ENCODE measurements at regions not wholly inside any gene's neighbourhood (a gene's known extent, or its start where the extent isn't known, plus 50 kb on each side); places are given as distances from the start of the nearest gene placed in this dataset.

DNA sequence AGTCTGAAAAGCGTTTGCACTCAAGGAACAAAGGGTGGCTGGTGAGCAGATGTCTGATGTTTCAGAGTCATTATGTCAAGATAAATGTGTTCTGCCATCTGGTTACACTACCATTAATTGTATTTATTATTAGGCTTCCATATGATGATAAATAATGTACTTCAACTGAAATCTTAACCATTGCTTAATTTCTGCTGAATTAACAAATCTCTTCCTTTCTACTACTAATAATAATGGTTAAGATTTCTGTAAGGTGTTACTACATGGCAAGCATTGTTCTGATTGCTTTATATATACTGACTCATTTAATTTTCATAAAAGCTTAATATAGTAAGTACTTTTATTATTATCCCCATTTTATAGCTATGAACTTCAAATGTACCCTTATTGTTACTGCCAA is 68.4 kb upstream of the GALNT15 start:
- Histone ChIP-seq H4K20me1 (ENCODE audit: insufficient read depth) (no peaks in the 10 kb centered on the region), H3K9me3 (ENCODE audit: low read length) (no peaks in the 10 kb centered on the region), H3K36me3 (ENCODE audit: insufficient read depth, low read length) (no peaks in the 10 kb centered on the region), H3K79me2 (replicated peaks; ENCODE audit: insufficient read depth, low read length) (no peaks in the 10 kb centered on the region), H3K4me2 (ENCODE audit: low read length) (no peak overlapping the region), H3K27ac (ENCODE audit: low read length) (no peak overlapping the region), H3K9me2 (ENCODE audit: insufficient read depth, low read length) (no peaks in the 10 kb centered on the region), H3F3A (ENCODE audit: insufficient read depth, low read length, poor library complexity, severe bottlenecking) (no peaks in the 10 kb centered on the region), H3K4me3 (ENCODE audit: low read length) (no peak overlapping the region), H2AFZ (ENCODE audit: low read depth, low read length) (no peak overlapping the region), H3K27me3 (ENCODE audit: insufficient read depth, low read depth, low read length) (no peaks in the 10 kb centered on the region), H3K9ac (ENCODE audit: low read length) (no peak overlapping the region)
- TF ChIP-seq, protein P1, sequence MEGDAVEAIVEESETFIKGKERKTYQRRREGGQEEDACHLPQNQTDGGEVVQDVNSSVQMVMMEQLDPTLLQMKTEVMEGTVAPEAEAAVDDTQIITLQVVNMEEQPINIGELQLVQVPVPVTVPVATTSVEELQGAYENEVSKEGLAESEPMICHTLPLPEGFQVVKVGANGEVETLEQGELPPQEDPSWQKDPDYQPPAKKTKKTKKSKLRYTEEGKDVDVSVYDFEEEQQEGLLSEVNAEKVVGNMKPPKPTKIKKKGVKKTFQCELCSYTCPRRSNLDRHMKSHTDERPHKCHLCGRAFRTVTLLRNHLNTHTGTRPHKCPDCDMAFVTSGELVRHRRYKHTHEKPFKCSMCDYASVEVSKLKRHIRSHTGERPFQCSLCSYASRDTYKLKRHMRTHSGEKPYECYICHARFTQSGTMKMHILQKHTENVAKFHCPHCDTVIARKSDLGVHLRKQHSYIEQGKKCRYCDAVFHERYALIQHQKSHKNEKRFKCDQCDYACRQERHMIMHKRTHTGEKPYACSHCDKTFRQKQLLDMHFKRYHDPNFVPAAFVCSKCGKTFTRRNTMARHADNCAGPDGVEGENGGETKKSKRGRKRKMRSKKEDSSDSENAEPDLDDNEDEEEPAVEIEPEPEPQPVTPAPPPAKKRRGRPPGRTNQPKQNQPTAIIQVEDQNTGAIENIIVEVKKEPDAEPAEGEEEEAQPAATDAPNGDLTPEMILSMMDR (IDR thresholded peaks at IDR 0.05; ENCODE audit: poor library complexity, severe bottlenecking): no peak
- no peak for TF ChIP-seq MXI1 (conservative IDR thresholded peaks at IDR 0.05; ENCODE audit: poor library complexity, severe bottlenecking)
- TF ChIP-seq, protein P2, sequence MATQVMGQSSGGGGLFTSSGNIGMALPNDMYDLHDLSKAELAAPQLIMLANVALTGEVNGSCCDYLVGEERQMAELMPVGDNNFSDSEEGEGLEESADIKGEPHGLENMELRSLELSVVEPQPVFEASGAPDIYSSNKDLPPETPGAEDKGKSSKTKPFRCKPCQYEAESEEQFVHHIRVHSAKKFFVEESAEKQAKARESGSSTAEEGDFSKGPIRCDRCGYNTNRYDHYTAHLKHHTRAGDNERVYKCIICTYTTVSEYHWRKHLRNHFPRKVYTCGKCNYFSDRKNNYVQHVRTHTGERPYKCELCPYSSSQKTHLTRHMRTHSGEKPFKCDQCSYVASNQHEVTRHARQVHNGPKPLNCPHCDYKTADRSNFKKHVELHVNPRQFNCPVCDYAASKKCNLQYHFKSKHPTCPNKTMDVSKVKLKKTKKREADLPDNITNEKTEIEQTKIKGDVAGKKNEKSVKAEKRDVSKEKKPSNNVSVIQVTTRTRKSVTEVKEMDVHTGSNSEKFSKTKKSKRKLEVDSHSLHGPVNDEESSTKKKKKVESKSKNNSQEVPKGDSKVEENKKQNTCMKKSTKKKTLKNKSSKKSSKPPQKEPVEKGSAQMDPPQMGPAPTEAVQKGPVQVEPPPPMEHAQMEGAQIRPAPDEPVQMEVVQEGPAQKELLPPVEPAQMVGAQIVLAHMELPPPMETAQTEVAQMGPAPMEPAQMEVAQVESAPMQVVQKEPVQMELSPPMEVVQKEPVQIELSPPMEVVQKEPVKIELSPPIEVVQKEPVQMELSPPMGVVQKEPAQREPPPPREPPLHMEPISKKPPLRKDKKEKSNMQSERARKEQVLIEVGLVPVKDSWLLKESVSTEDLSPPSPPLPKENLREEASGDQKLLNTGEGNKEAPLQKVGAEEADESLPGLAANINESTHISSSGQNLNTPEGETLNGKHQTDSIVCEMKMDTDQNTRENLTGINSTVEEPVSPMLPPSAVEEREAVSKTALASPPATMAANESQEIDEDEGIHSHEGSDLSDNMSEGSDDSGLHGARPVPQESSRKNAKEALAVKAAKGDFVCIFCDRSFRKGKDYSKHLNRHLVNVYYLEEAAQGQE (IDR thresholded peaks at IDR 0.05; ENCODE audit: borderline replicate concordance): no peak
- TF ChIP-seq EZH2 (IDR thresholded peaks at IDR 0.05; ENCODE audit: borderline replicate concordance, insufficient read depth, low read length, poor library complexity, severe bottlenecking): no peak
- no peak for TF ChIP-seq POLR2AphosphoS5 (IDR thresholded peaks at IDR 0.05)
- no peak for TF ChIP-seq SMC3 (conservative IDR thresholded peaks at IDR 0.05; ENCODE audit: poor library complexity)
- TF ChIP-seq TAF1 (IDR thresholded peaks at IDR 0.05; ENCODE audit: low read depth): no peak
- no peak for TF ChIP-seq EP300 (conservative IDR thresholded peaks at IDR 0.05; ENCODE audit: poor library complexity, severe bottlenecking)
- no peak for TF ChIP-seq RAD21 (conservative IDR thresholded peaks at IDR 0.05)

DNA sequence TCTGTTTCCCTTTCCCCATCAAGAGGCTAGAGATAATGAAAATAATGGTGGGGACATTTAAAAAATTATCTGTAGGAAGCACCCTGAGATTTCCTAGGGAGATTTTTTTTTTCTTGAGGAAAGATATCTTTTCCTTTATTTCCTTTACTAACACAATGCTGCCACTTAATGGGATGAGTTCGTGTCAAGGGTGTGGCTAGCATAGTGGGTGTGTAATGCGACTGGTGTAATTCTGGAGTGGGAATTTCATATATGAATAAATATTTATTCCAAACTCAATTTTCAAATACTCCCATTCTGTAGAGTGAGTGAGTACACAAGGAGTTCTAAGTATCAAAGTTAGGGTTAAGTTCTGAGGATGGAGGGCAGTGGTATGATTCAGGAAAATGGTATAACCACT is 66.1 kb upstream of the GALNT15 start:
- Histone ChIP-seq H2AFZ (ENCODE audit: low read depth, low read length) (no peak overlapping the region), H3K9me2 (ENCODE audit: insufficient read depth, low read length) (no peaks in the 10 kb centered on the region), H4K20me1 (ENCODE audit: insufficient read depth) (no peaks in the 10 kb centered on the region), H3K9me3 (ENCODE audit: low read length) (no peaks in the 10 kb centered on the region), H3K79me2 (replicated peaks; ENCODE audit: insufficient read depth, low read length) (no peaks in the 10 kb centered on the region), H3K4me3 (ENCODE audit: low read length) (no peak overlapping the region), H3K27me3 (ENCODE audit: insufficient read depth, low read depth, low read length) (no peaks in the 10 kb centered on the region), H3K9ac (ENCODE audit: low read length) (no peak overlapping the region), H3F3A (ENCODE audit: insufficient read depth, low read length, poor library complexity, severe bottlenecking) (no peaks in the 10 kb centered on the region), H3K27ac (ENCODE audit: low read length) (no peak overlapping the region), H3K36me3 (ENCODE audit: insufficient read depth, low read length) (no peaks in the 10 kb centered on the region), H3K4me2 (ENCODE audit: low read length) (no peak overlapping the region)
- TF ChIP-seq, protein P2 (IDR thresholded peaks at IDR 0.05; ENCODE audit: borderline replicate concordance): no peak
- TF ChIP-seq SMC3 (conservative IDR thresholded peaks at IDR 0.05; ENCODE audit: poor library complexity) (no peak), TAF1 (IDR thresholded peaks at IDR 0.05; ENCODE audit: low read depth) (no peak), RAD21 (conservative IDR thresholded peaks at IDR 0.05) (no peak)
